ENCODE measurements at regions not wholly inside any gene's neighbourhood (a gene's known extent, or its start where the extent isn't known, plus 50 kb on each side); places are given as distances from the start of the nearest gene placed in this dataset.
"Not testable (repeated sequence)": the region's sequence is repeated elsewhere in the genome, so short reads cannot be mapped to it uniquely, and the experiment has no call there.

GRCh38 chr11:16577490-16577889 is 161.0 kb upstream of the C11orf58 start:
- TF ChIP-seq EZH2phosphoT487 (conservative IDR thresholded peaks at IDR 0.05; ENCODE audit: low read length) (no peak), CTCF (IDR thresholded peaks at IDR 0.05; ENCODE audit: insufficient read depth, low read length, poor library complexity, severe bottlenecking) (no peak)
- Histone ChIP-seq H3K9me2 (replicated peaks; ENCODE audit: insufficient read depth, low read length) (no peaks in the 10 kb centered on the region), H3K4me3 (ENCODE audit: insufficient read depth, low read length, poor library complexity, severe bottlenecking) (no peak overlapping the region)

DNA sequence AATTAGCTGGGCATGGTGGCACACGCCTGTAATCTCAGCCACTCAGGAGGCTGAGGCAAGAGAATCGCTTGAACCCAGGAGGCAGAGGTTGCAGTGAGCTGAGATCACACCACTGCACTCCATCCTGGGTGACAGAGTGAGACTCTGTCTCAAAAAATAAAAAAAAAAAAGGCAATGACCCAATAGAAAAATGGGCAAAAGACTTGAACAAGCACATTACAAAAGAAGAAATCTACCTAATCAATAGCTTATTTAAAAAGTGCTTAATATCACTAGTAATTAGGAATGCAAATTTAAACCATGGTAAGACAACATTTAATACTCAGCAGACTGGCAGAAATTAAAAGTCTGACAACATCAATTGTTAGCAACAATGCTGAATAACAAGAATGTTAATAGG is 163.6 kb upstream of the C11orf58 start:
- H4K20me1 ChIP-seq (ENCODE audit: low read depth, low read length); H3K27ac ChIP-seq (ENCODE audit: low read depth, low read length); H3K4me3 ChIP-seq (ENCODE audit: insufficient read depth, low read length, poor library complexity, severe bottlenecking); H3K4me2 ChIP-seq (ENCODE audit: low read depth, low read length, poor library complexity, severe bottlenecking); H3K27me3 ChIP-seq (ENCODE audit: low read length); H3K36me3 ChIP-seq (ENCODE audit: low read length); H3K9me3 ChIP-seq (ENCODE audit: insufficient read depth, low read length); H3F3A ChIP-seq (ENCODE audit: insufficient read depth); H3K79me2 ChIP-seq (ENCODE audit: insufficient read depth, low read length); H3K9ac ChIP-seq (ENCODE audit: low read length); H3K9me2 ChIP-seq (replicated peaks; ENCODE audit: insufficient read depth, low read length); H2AFZ ChIP-seq (ENCODE audit: low read depth, low read length, severe bottlenecking): not testable (repeated sequence)

More at GRCh38 chr11:16577490-16577889, 161.0 kb upstream of the C11orf58 start:
- Histone ChIP-seq H3K79me2 (ENCODE audit: insufficient read depth, low read length) (no peaks in the 10 kb centered on the region), H2AFZ (ENCODE audit: low read depth, low read length, severe bottlenecking) (no peak overlapping the region), H3K9ac (ENCODE audit: low read length) (no peak overlapping the region), H3K9me3 (ENCODE audit: insufficient read depth, low read length) (no peaks in the 10 kb centered on the region), H3F3A (ENCODE audit: insufficient read depth) (no peaks in the 10 kb centered on the region), H4K20me1 (ENCODE audit: low read depth, low read length) (no peaks in the 10 kb centered on the region), H3K27ac (ENCODE audit: low read depth, low read length) (no peak overlapping the region), H3K4me2 (ENCODE audit: low read depth, low read length, poor library complexity, severe bottlenecking) (no peak overlapping the region), H3K27me3 (ENCODE audit: low read length) (no peaks in the 10 kb centered on the region), H3K36me3 (ENCODE audit: low read length) (no peaks in the 10 kb centered on the region)

- Histone ChIP-seq H3K36me3 (ENCODE audit: low read length) (no peaks in the 10 kb centered on the region), H3K27me3 (ENCODE audit: low read length) (no peaks in the 10 kb centered on the region), H3K4me2 (ENCODE audit: low read depth, low read length, poor library complexity, severe bottlenecking) (no peak overlapping the region), H3K27ac (ENCODE audit: low read depth, low read length) (no peak overlapping the region), H3K79me2 (ENCODE audit: insufficient read depth, low read length) (no peaks in the 10 kb centered on the region), H3K4me3 (ENCODE audit: insufficient read depth, low read length, poor library complexity, severe bottlenecking) (no peak overlapping the region), H2AFZ (ENCODE audit: low read depth, low read length, severe bottlenecking) (no peak overlapping the region), H3K9ac (ENCODE audit: low read length) (no peak overlapping the region), H3F3A (ENCODE audit: insufficient read depth) (no peaks in the 10 kb centered on the region), H3K9me3 (ENCODE audit: insufficient read depth, low read length) (no peaks in the 10 kb centered on the region), H3K9me2 (replicated peaks; ENCODE audit: insufficient read depth, low read length) (no peaks in the 10 kb centered on the region), H4K20me1 (ENCODE audit: low read depth, low read length) (no peaks in the 10 kb centered on the region)
- TF ChIP-seq CTCF (IDR thresholded peaks at IDR 0.05; ENCODE audit: insufficient read depth, low read length, poor library complexity, severe bottlenecking) (no peak), EZH2phosphoT487 (conservative IDR thresholded peaks at IDR 0.05; ENCODE audit: low read length) (no peak)
Measured at GRCh38 chr11:16572945-16573344, 165.5 kb upstream of the C11orf58 start.

- no peaks in the 10 kb centered on the region for H3K9me2 ChIP-seq (replicated peaks; ENCODE audit: insufficient read depth, low read length)
- TF ChIP-seq CTCF (IDR thresholded peaks at IDR 0.05; ENCODE audit: insufficient read depth, low read length, poor library complexity, severe bottlenecking) (no peak), EZH2phosphoT487 (conservative IDR thresholded peaks at IDR 0.05; ENCODE audit: low read length) (no peak)
- H3F3A ChIP-seq (ENCODE audit: insufficient read depth) = no peaks in the 10 kb centered on the region
- H3K27me3 ChIP-seq (ENCODE audit: low read length) = no peaks in the 10 kb centered on the region
- H2AFZ ChIP-seq (ENCODE audit: low read depth, low read length, severe bottlenecking) = no peak overlapping the region
- H4K20me1 ChIP-seq (ENCODE audit: low read depth, low read length) = no peaks in the 10 kb centered on the region
- H3K9ac ChIP-seq (ENCODE audit: low read length) = no peak overlapping the region
- no peak overlapping the region for H3K4me3 ChIP-seq (ENCODE audit: insufficient read depth, low read length, poor library complexity, severe bottlenecking)
- no peaks in the 10 kb centered on the region for H3K36me3 ChIP-seq (ENCODE audit: low read length)
- H3K79me2 ChIP-seq (ENCODE audit: insufficient read depth, low read length) = no peaks in the 10 kb centered on the region
- H3K27ac ChIP-seq (ENCODE audit: low read depth, low read length) = no peak overlapping the region
- H3K9me3 ChIP-seq (ENCODE audit: insufficient read depth, low read length) = no peaks in the 10 kb centered on the region
- no peak overlapping the region for H3K4me2 ChIP-seq (ENCODE audit: low read depth, low read length, poor library complexity, severe bottlenecking)
Measured at GRCh38 chr11:16561150-16561549, 177.3 kb upstream of the C11orf58 start.

Measured in SU-DHL-6 (cell line).